ENCODE measurements at regions not wholly inside any gene's neighbourhood (a gene's known extent, or its start where the extent isn't known, plus 50 kb on each side); places are given as distances from the start of the nearest gene placed in this dataset.

DNA sequence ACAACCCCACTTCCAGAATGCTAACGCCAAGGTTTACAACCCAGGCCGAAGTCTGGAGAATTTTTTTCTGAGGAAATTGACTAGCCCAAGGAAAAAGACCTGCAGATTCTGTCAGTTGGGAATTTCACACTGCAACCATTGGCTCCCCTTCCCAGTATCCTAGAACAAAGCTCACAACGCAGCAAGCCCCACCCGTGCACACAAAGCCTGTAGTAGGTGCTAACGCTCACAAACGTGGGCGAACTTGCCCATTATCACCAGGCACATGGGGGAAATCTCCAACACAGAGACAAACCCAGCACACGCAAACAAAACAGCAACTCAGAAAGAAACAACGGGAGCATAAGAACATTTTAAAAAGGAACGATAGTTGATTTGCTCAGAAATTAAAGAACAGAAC lies 265.1 kb downstream of the EIPR1 start:
- Histone ChIP-seq H3K27me3 (ENCODE audit: insufficient read depth, low read depth) (peaks cover 91% of the 10 kb centered on the region), H3K79me2 (ENCODE audit: low read depth) (no peaks in the 10 kb centered on the region), H3F3A (ENCODE audit: insufficient read depth, low read depth) (peaks cover 10% of the 10 kb centered on the region), H3K9me3 (ENCODE audit: insufficient read depth, low read depth) (peaks cover 7% of the 10 kb centered on the region), H3K4me1 (replicated peaks; ENCODE audit: insufficient read depth) (no peaks in the 10 kb centered on the region), H4K20me1 (ENCODE audit: insufficient read depth) (no peaks in the 10 kb centered on the region; the same call in 1 of the 2 replicates), H3K27ac (no peak overlapping the region), H3K4me3 (no peak overlapping the region), H3K9me2 (ENCODE audit: insufficient read depth) (no peaks in the 10 kb centered on the region), H3K4me2 (no peak overlapping the region), H2AFZ (no peak overlapping the region), H3K36me3 (ENCODE audit: low read depth) (no peaks in the 10 kb centered on the region)
- DNase-seq, result no peak
- intact Hi-C loops (cut with micrococcal nuclease; ENCODE audit: unreplicated experiment), result no loop called here
- TF ChIP-seq, protein P1, sequence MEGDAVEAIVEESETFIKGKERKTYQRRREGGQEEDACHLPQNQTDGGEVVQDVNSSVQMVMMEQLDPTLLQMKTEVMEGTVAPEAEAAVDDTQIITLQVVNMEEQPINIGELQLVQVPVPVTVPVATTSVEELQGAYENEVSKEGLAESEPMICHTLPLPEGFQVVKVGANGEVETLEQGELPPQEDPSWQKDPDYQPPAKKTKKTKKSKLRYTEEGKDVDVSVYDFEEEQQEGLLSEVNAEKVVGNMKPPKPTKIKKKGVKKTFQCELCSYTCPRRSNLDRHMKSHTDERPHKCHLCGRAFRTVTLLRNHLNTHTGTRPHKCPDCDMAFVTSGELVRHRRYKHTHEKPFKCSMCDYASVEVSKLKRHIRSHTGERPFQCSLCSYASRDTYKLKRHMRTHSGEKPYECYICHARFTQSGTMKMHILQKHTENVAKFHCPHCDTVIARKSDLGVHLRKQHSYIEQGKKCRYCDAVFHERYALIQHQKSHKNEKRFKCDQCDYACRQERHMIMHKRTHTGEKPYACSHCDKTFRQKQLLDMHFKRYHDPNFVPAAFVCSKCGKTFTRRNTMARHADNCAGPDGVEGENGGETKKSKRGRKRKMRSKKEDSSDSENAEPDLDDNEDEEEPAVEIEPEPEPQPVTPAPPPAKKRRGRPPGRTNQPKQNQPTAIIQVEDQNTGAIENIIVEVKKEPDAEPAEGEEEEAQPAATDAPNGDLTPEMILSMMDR (conservative IDR thresholded peaks at IDR 0.05), result no peak
- TF ChIP-seq EZH2 (IDR thresholded peaks at IDR 0.05; ENCODE audit: low read depth), result no peak
- ChIA-PET CTCF (no interaction called here), POLR2A (ENCODE audit: unreplicated experiment) (no interaction called here)
- no TSS peak for BruUV-seq (replicated peaks)

DNA sequence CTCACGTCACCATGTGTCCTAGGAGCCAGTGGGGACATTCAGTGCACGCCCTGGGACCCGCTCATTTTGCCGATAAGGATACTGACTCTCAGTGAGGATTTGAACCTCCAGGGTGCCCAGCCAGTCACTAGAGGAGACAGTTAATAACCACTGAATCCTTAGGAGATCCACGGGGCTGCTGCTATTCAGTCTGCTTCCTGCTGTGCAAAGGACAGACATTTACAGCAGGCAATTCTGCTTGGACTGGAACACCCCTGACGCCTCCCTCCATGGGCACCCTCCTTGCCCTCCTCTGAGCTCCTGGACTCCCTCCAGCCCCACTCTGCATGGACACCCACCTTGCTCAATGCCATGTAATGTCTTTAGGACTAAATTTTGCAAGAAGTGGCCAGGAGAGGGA lies 265.5 kb downstream of the EIPR1 start:
- no peaks in the 10 kb centered on the region for H3K4me1 ChIP-seq (replicated peaks; ENCODE audit: insufficient read depth)
- peaks cover 10% of the 10 kb centered on the region for H3F3A ChIP-seq (ENCODE audit: insufficient read depth, low read depth)
- no peaks in the 10 kb centered on the region for H3K36me3 ChIP-seq (ENCODE audit: low read depth)
- no peak overlapping the region for H3K27ac ChIP-seq
- no peaks in the 10 kb centered on the region for H3K79me2 ChIP-seq (ENCODE audit: low read depth)
- DNase-seq, result no peak
- H3K4me2 ChIP-seq, result no peak overlapping the region
- H3K9me3 ChIP-seq (ENCODE audit: insufficient read depth, low read depth), result peaks cover 7% of the 10 kb centered on the region
- H3K9me2 ChIP-seq (ENCODE audit: insufficient read depth), result no peaks in the 10 kb centered on the region
- no TSS peak for BruUV-seq (replicated peaks)
- H3K4me3 ChIP-seq, result no peak overlapping the region
- POLR2A ChIA-PET (ENCODE audit: unreplicated experiment), result no interaction called here
- H2AFZ ChIP-seq, result no peak overlapping the region
- H3K27me3 ChIP-seq (ENCODE audit: insufficient read depth, low read depth), result peaks cover 91% of the 10 kb centered on the region
- H4K20me1 ChIP-seq (ENCODE audit: insufficient read depth), result no peaks in the 10 kb centered on the region; the same call in 1 of the 2 replicates
- TF ChIP-seq EZH2 (IDR thresholded peaks at IDR 0.05; ENCODE audit: low read depth), result no peak
- TF ChIP-seq, protein P1 (conservative IDR thresholded peaks at IDR 0.05), result no peak
- intact Hi-C loops (cut with micrococcal nuclease; ENCODE audit: unreplicated experiment), result no loop called here
- CTCF ChIA-PET, result no interaction called here

DNA sequence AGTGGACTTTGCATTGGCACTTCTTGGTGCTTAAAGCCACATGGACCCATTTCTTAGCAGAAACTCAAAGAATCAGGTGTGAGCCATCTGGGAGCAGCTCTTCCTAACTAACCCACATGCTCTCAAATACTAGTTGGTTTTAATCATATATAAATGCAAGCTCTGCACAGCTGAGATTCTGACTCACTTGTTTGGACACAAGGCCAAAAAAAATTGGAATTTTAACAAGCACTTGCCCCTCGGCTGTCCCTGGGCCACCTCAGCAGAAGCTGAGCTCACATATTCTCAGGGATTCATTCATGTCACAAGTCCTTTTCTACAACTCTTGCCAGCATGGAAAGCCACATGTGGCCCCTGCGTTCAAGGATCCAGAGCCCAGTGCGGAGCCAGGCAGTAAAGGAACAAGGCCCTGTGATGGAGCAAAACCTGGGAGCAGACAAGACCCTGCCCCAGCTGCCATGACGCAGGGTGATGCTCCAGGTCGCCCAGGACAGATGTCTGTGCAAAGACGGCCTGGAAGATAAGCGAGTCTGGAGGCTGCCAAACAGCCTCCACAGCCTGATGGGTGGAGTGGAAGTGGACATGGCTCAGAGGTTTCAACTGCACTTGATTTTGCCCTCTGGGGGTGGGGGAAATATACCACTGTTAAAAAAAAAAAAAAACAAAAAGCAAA lies 266.5 kb downstream of the EIPR1 start:
- no peak for DNase-seq
- CTCF ChIA-PET, result no interaction called here
- H2AFZ ChIP-seq, result no peak overlapping the region

More for the DNA sequence above, 266.5 kb downstream of the EIPR1 start:
- Histone ChIP-seq H3F3A (ENCODE audit: insufficient read depth, low read depth) (peaks cover 10% of the 10 kb centered on the region), H3K36me3 (ENCODE audit: low read depth) (no peaks in the 10 kb centered on the region), H4K20me1 (ENCODE audit: insufficient read depth) (no peaks in the 10 kb centered on the region; the same call in 1 of the 2 replicates), H3K4me2 (no peak overlapping the region), H3K4me1 (replicated peaks; ENCODE audit: insufficient read depth) (no peaks in the 10 kb centered on the region), H3K79me2 (ENCODE audit: low read depth) (no peaks in the 10 kb centered on the region), H3K27me3 (ENCODE audit: insufficient read depth, low read depth) (peaks cover 91% of the 10 kb centered on the region), H3K4me3 (no peak overlapping the region), H3K9me2 (ENCODE audit: insufficient read depth) (no peaks in the 10 kb centered on the region), H3K9me3 (ENCODE audit: insufficient read depth, low read depth) (peaks cover 7% of the 10 kb centered on the region), H3K27ac (no peak overlapping the region)
- POLR2A ChIA-PET (ENCODE audit: unreplicated experiment), result no interaction called here
- TF ChIP-seq, protein P1 (conservative IDR thresholded peaks at IDR 0.05), result no peak
- TF ChIP-seq EZH2 (IDR thresholded peaks at IDR 0.05; ENCODE audit: low read depth), result no peak
- no TSS peak for BruUV-seq (replicated peaks)
- intact Hi-C loops (cut with micrococcal nuclease; ENCODE audit: unreplicated experiment), result no loop called here

Data from PC-9 (cell line).